ENCODE measurements at regions not wholly inside any gene's neighbourhood (a gene's known extent, or its start where the extent isn't known, plus 50 kb on each side); places are given as distances from the start of the nearest gene placed in this dataset.

DNA sequence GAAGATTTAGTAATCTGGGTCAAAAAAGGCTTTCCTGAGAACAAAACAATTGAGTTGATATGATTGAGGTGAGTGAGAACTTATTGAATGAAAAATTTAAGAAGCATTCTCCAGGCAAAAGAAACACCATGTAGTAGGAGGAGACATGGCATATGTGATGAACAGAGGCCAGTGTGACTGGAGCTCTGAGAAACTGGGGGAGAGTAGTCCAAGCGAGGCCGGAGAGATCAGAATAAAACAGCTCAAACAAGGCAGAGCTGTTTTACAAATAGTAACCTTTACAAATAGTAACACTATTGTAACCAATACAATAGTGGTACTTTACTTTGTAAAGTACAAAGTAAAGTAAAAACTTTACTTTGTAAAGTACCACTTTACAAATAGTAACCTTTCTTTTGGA lies 1159.1 kb downstream of the PCDH9 start:
- no peak for TF ChIP-seq ZFX (IDR thresholded peaks at IDR 0.05)
- TF ChIP-seq, protein P1, sequence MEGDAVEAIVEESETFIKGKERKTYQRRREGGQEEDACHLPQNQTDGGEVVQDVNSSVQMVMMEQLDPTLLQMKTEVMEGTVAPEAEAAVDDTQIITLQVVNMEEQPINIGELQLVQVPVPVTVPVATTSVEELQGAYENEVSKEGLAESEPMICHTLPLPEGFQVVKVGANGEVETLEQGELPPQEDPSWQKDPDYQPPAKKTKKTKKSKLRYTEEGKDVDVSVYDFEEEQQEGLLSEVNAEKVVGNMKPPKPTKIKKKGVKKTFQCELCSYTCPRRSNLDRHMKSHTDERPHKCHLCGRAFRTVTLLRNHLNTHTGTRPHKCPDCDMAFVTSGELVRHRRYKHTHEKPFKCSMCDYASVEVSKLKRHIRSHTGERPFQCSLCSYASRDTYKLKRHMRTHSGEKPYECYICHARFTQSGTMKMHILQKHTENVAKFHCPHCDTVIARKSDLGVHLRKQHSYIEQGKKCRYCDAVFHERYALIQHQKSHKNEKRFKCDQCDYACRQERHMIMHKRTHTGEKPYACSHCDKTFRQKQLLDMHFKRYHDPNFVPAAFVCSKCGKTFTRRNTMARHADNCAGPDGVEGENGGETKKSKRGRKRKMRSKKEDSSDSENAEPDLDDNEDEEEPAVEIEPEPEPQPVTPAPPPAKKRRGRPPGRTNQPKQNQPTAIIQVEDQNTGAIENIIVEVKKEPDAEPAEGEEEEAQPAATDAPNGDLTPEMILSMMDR (conservative IDR thresholded peaks at IDR 0.05): no peak

Data from C4-2B (cell line).